ENCODE measurements at regions not wholly inside any gene's neighbourhood (a gene's known extent, or its start where the extent isn't known, plus 50 kb on each side); places are given as distances from the start of the nearest gene placed in this dataset.
"Not testable (repeated sequence)": the region's sequence is repeated elsewhere in the genome, so short reads cannot be mapped to it uniquely, and the experiment has no call there.

DNA sequence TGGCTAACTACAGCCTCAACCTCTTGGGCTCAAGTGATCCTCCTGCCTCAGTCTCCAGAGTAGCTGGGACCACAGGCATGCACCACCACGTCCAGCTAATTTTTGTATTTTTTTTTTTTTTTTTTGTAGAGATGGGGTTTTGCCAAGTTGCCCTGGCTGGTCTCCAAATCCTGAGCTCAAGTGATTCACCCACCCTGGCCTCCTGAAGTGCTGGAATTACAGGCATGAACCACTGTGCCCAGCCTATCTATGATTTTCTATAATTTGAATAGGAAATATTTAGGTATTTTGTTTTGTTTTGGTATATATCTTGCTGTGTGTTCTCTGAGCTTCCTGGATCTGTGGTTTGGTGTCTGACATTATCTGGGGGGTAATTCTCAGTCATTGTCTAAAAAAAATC lies 146.3 kb upstream of the OR4E1 start:
- H3K4me1 ChIP-seq (ENCODE audit: control insufficient read depth, insufficient read depth, low read length); H3K9me3 ChIP-seq (ENCODE audit: control insufficient read depth, low read depth, low read length); H3K4me3 ChIP-seq (ENCODE audit: low read length); H3K36me3 ChIP-seq (ENCODE audit: control insufficient read depth, insufficient read depth, low read length); H3K27me3 ChIP-seq (ENCODE audit: control insufficient read depth, insufficient read depth, low read length); DNase-seq; H3K27ac ChIP-seq (ENCODE audit: low read length): not testable (repeated sequence)
- no CpG with 5 or more reads among the region's 1 CpG for WGBS (ENCODE audit: insufficient coverage, low lambda C conversion rate)

DNA sequence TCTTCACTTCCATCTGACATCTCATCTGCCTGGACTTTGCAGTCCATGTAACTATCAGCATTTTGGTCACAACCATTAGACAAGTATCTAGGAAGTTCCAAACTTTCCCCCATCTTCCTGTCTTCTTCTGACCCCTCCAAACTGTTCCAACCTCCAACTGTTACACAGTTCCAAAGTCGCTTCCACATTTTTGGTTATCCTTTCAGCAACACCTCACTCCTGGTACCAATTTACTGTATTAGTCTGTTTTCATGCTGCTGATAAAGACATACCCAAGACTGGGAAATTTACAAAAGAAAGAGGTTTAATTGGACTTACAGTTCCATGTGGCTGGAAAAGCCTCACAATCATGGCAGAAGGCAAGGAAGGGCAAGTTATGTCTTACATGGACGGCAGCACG lies 143.4 kb upstream of the OR4E1 start:
- not testable (repeated sequence) for H3K4me1 ChIP-seq (ENCODE audit: control insufficient read depth, insufficient read depth, low read length); H3K27me3 ChIP-seq (ENCODE audit: control insufficient read depth, insufficient read depth, low read length); H3K9me3 ChIP-seq (ENCODE audit: control insufficient read depth, low read depth, low read length); H3K4me3 ChIP-seq (ENCODE audit: low read length); DNase-seq; H3K27ac ChIP-seq (ENCODE audit: low read length); H3K36me3 ChIP-seq (ENCODE audit: control insufficient read depth, insufficient read depth, low read length)
- WGBS (ENCODE audit: insufficient coverage, low lambda C conversion rate), result no CpG with 5 or more reads among the region's 3 CpGs

DNA sequence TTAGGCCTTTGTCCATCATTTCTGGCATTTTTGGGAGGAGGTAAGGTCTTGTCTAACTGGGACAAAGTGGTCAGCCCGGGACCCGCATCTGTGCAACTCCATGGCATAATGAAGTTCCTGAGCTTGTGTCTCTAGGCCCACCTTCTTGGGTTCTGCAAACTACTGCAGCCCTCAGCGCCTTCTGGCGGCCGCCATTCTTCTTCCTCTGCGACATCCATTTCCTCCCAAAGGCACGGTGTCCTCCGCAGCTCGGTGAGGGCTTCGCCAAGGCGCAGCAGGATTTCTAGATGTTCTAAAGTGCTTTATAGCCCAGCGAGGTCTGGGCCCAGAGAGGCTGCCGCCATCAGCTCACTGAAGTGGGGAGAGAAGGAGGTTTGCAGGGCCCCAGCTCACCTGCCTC lies 134.4 kb upstream of the OR4E1 start:
- Histone ChIP-seq H3K4me1 (ENCODE audit: control insufficient read depth, insufficient read depth, low read length) (no peaks in the 10 kb centered on the region), H3K9me3 (ENCODE audit: control insufficient read depth, low read depth, low read length) (no peaks in the 10 kb centered on the region), H3K27me3 (ENCODE audit: control insufficient read depth, insufficient read depth, low read length) (no peaks in the 10 kb centered on the region), H3K4me3 (ENCODE audit: low read length) (no peak overlapping the region), H3K27ac (ENCODE audit: low read length) (no peak overlapping the region), H3K36me3 (ENCODE audit: control insufficient read depth, insufficient read depth, low read length) (no peaks in the 10 kb centered on the region)
- no peak for DNase-seq
- WGBS (ENCODE audit: insufficient coverage, low lambda C conversion rate), result no CpG with 5 or more reads among the region's 13 CpGs

DNA sequence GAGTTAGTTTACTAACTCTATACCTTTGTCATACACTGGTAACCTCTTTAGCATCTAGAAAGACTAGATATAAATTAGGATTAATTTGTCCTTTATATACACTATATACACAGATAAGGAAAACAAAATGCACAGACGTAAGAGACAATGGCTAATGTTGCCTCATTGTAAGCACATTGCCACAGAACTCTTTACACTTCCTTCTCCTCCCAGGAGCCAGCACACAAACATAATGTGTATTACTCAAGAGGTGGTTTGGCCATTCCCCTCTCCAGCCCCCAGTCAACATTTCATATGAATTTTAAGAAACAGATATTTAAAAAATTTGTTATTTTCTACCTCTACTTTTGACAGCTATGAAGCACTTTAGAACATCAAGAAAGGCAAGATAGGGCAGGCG lies 131.4 kb upstream of the OR4E1 start:
- DNase-seq, result no peak
- WGBS (ENCODE audit: insufficient coverage, low lambda C conversion rate), result no CpG with 5 or more reads among the region's 2 CpGs

DNA sequence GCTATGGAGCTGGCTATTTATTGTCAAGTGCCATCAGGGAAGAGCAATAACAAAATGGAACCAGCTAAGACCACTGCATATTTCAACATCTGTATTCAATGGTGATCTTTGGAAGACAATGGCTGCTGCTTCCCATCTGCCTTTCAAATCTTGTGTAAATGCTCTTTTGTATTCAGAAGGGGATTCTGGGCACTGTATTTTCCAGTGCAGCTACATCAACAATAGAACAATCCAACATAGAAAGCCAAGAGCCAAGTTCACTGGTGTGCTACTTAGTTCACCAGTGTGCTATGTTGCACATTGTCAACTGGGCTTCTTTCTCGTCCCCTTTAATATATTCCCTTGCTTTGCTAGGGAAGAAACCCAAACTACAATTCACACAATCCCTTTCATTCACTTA lies 128.8 kb upstream of the OR4E1 start:
- Histone ChIP-seq H3K27me3 (ENCODE audit: control insufficient read depth, insufficient read depth, low read length) (no peaks in the 10 kb centered on the region), H3K36me3 (ENCODE audit: control insufficient read depth, insufficient read depth, low read length) (no peaks in the 10 kb centered on the region), H3K4me3 (ENCODE audit: low read length) (no peak overlapping the region), H3K9me3 (ENCODE audit: control insufficient read depth, low read depth, low read length) (no peaks in the 10 kb centered on the region), H3K27ac (ENCODE audit: low read length) (no peak overlapping the region), H3K4me1 (ENCODE audit: control insufficient read depth, insufficient read depth, low read length) (no peaks in the 10 kb centered on the region)
- WGBS (ENCODE audit: insufficient coverage, low lambda C conversion rate), result 83% methylated on average over 1 of the region's 1 CpG
- no peak for DNase-seq

More for the DNA sequence above, 131.4 kb upstream of the OR4E1 start:
- Histone ChIP-seq H3K4me3 (ENCODE audit: low read length) (no peak overlapping the region), H3K27me3 (ENCODE audit: control insufficient read depth, insufficient read depth, low read length) (no peaks in the 10 kb centered on the region), H3K27ac (ENCODE audit: low read length) (no peak overlapping the region), H3K4me1 (ENCODE audit: control insufficient read depth, insufficient read depth, low read length) (no peaks in the 10 kb centered on the region), H3K36me3 (ENCODE audit: control insufficient read depth, insufficient read depth, low read length) (no peaks in the 10 kb centered on the region), H3K9me3 (ENCODE audit: control insufficient read depth, low read depth, low read length) (no peaks in the 10 kb centered on the region)

DNA sequence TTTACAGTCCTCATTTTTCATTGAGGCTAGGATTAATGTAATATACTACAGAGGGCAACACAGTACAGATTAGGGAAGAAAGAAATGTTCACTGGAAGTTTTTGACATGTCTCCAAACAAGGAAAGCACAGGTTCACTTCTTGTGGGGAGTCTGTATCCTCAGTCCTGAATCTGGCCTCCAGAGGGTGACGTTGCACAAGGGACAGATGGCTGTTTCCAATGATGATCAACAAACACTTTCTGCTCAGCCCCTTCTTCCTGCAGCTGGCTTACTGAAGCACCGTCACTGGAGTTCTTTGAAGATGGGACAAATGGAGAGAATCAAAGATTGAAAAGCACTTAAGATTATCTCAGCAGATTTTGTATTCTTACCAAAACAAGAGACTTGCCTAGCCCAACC lies 123.3 kb upstream of the OR4E1 start:
- Histone ChIP-seq H3K4me1 (ENCODE audit: control insufficient read depth, insufficient read depth, low read length) (no peaks in the 10 kb centered on the region), H3K27me3 (ENCODE audit: control insufficient read depth, insufficient read depth, low read length) (no peaks in the 10 kb centered on the region), H3K4me3 (ENCODE audit: low read length) (no peak overlapping the region), H3K9me3 (ENCODE audit: control insufficient read depth, low read depth, low read length) (no peaks in the 10 kb centered on the region), H3K27ac (ENCODE audit: low read length) (no peak overlapping the region), H3K36me3 (ENCODE audit: control insufficient read depth, insufficient read depth, low read length) (no peaks in the 10 kb centered on the region)
- no CpG with 5 or more reads among the region's 2 CpGs for WGBS (ENCODE audit: insufficient coverage, low lambda C conversion rate)
- DNase-seq, result no peak

DNA sequence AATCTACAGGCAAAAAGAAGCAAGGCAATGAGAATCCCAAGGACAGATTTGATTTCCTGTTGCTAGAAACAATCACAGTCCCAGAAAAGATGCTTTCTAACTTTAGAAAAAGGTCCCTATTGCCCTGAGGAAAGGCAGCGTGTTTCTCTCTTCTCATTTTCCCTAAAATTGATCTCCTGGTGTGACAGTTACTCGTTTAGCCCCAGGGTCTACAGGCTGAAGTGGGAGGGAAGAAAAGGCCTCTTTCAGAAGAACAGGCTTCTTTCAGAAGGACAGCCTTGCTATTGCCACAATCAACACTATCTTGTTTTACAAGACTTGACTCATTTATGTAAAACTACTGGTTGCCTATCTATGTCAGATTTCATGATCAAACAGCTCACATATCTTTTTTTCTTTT lies 121.8 kb upstream of the OR4E1 start:
- Histone ChIP-seq H3K4me3 (ENCODE audit: low read length) (no peak overlapping the region), H3K27ac (ENCODE audit: low read length) (no peak overlapping the region), H3K4me1 (ENCODE audit: control insufficient read depth, insufficient read depth, low read length) (no peaks in the 10 kb centered on the region), H3K27me3 (ENCODE audit: control insufficient read depth, insufficient read depth, low read length) (no peaks in the 10 kb centered on the region), H3K36me3 (ENCODE audit: control insufficient read depth, insufficient read depth, low read length) (no peaks in the 10 kb centered on the region), H3K9me3 (ENCODE audit: control insufficient read depth, low read depth, low read length) (no peaks in the 10 kb centered on the region)
- 47% methylated on average over 2 of the region's 2 CpGs for WGBS (ENCODE audit: insufficient coverage, low lambda C conversion rate)
- DNase-seq, result no peak

DNA sequence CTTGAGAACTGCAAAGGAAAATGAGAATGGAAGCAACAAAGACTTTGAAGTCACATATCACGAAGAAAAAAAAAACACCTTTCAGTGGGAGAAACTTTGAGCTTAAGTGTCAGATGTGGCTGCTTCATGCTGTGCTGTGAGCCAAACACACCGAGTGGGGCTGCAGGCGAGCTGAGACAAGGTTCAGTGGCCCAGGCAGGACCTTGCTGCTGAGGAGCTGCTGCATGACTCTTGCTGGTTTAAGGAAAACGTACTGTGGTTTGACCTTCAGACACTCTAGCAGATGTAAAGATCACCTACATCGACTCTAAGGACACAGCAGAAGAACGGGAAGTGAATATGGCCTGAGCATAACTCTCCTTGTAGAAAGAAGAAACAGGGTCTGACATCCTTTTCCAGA lies 118.1 kb upstream of the OR4E1 start:
- Histone ChIP-seq H3K27ac (ENCODE audit: low read length) (no peak overlapping the region), H3K9me3 (ENCODE audit: control insufficient read depth, low read depth, low read length) (no peaks in the 10 kb centered on the region), H3K27me3 (ENCODE audit: control insufficient read depth, insufficient read depth, low read length) (no peaks in the 10 kb centered on the region), H3K4me1 (ENCODE audit: control insufficient read depth, insufficient read depth, low read length) (no peaks in the 10 kb centered on the region), H3K36me3 (ENCODE audit: control insufficient read depth, insufficient read depth, low read length) (no peaks in the 10 kb centered on the region), H3K4me3 (ENCODE audit: low read length) (no peak overlapping the region)
- DNase-seq, result no peak
- WGBS (ENCODE audit: insufficient coverage, low lambda C conversion rate), result 71% methylated on average over 1 of the region's 6 CpGs

DNA sequence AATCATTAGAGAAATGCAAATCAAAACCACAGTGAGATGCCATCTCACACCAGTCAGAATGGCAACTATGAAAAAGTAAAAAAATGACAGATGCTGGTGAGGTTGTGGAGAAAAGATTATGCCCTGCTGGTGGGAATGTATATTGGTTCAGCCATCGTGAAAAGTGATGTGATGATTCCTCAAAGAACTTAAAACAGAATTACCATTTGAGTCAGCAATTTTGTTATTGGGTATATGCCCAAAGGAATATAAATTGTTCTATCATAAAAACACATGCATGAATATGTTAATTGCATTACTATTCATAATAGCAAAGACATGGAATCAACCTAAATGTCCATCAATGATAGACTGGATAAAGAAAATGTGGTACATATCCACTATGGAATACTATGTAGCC lies 115.1 kb upstream of the OR4E1 start:
- not testable (repeated sequence) for DNase-seq; H3K27ac ChIP-seq (ENCODE audit: low read length); H3K36me3 ChIP-seq (ENCODE audit: control insufficient read depth, insufficient read depth, low read length); H3K4me3 ChIP-seq (ENCODE audit: low read length); H3K4me1 ChIP-seq (ENCODE audit: control insufficient read depth, insufficient read depth, low read length); H3K9me3 ChIP-seq (ENCODE audit: control insufficient read depth, low read depth, low read length); H3K27me3 ChIP-seq (ENCODE audit: control insufficient read depth, insufficient read depth, low read length)
- 100% methylated on average over 1 of the region's 1 CpG for WGBS (ENCODE audit: insufficient coverage, low lambda C conversion rate)

DNA sequence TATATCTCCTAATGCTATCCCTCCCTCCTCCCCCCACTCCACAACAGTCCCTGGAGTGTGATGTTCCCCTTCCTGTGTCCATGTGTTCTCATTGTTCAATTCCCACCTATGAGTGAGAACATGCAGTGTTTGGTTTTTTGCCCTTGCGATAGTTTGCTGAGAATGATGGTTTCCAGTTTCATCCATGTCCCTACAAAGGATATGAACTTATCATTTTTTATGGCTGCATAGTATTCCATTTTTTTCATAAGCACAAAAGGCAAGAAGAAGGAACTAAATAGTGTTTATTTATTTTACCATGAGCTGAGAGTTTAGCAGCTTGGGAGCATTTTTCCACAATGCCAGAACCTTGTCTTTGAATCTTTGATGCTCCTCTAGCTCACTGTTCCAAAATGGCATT lies 113.6 kb upstream of the OR4E1 start:
- not testable (repeated sequence) for H3K27me3 ChIP-seq (ENCODE audit: control insufficient read depth, insufficient read depth, low read length); H3K4me1 ChIP-seq (ENCODE audit: control insufficient read depth, insufficient read depth, low read length); DNase-seq; H3K27ac ChIP-seq (ENCODE audit: low read length); H3K4me3 ChIP-seq (ENCODE audit: low read length); H3K9me3 ChIP-seq (ENCODE audit: control insufficient read depth, low read depth, low read length); H3K36me3 ChIP-seq (ENCODE audit: control insufficient read depth, insufficient read depth, low read length)
- no CpG with 5 or more reads among the region's 1 CpG for WGBS (ENCODE audit: insufficient coverage, low lambda C conversion rate)

DNA sequence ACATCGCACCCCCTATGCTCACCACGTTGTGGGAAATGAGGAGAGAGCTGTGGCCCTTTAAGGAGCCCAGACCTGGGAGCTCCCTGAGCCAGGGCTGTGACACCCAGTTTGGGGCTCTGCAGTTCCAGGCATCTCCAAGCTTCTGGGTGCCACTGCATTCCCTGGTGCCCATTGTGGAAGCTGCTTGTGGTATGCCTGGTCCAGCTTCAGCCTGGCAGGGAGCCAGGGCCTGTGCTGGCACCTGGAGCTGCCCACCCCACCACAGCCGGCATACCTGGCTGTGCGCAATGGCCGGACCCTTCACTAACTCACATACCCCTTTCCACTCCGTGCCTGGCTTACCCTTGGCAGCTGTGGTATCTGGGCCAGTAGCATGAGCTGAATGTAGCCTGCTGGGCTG lies 107.9 kb upstream of the OR4E1 start:
- no peak overlapping the region for H3K27ac ChIP-seq (ENCODE audit: low read length)
- no CpG with 5 or more reads among the region's 6 CpGs for WGBS (ENCODE audit: insufficient coverage, low lambda C conversion rate)
- DNase-seq, result no peak

More for the DNA sequence above, 107.9 kb upstream of the OR4E1 start:
- no peaks in the 10 kb centered on the region for H3K36me3 ChIP-seq (ENCODE audit: control insufficient read depth, insufficient read depth, low read length)
- H3K4me1 ChIP-seq (ENCODE audit: control insufficient read depth, insufficient read depth, low read length), result no peaks in the 10 kb centered on the region
- H3K9me3 ChIP-seq (ENCODE audit: control insufficient read depth, low read depth, low read length), result no peaks in the 10 kb centered on the region
- no peaks in the 10 kb centered on the region for H3K27me3 ChIP-seq (ENCODE audit: control insufficient read depth, insufficient read depth, low read length)
- H3K4me3 ChIP-seq (ENCODE audit: low read length), result no peak overlapping the region
